ENCODE measurements at regions not wholly inside any gene's neighbourhood (a gene's known extent, or its start where the extent isn't known, plus 50 kb on each side); places are given as distances from the start of the nearest gene placed in this dataset.

GRCh38 chr3:152011812-152012735 lies 138.6 kb downstream of the SUCNR1 start:
- no peak for DNase-seq (ENCODE audit: low spot score)
- H3K4me3 ChIP-seq (ENCODE audit: low read depth in 1 of 3, low read length in 3 of 3): no peak overlapping the region
- no peaks in the 10 kb centered on the region for H3K36me3 ChIP-seq (ENCODE audit: control insufficient read depth in 4 of 4, insufficient read depth in 3 of 4, low read depth in 1 of 4, low read length in 3 of 4)
- H3K27ac ChIP-seq (ENCODE audit: low read depth in 1 of 2, low read length in 2 of 2): no peak overlapping the region
- H3K4me1 ChIP-seq (ENCODE audit: control insufficient read depth in 4 of 4, insufficient read depth in 4 of 4, low read length in 3 of 4): no peaks in the 10 kb centered on the region
- 73% methylated on average over 4 of the region's 4 CpGs for WGBS
- no peaks in the 10 kb centered on the region for H3K27me3 ChIP-seq (ENCODE audit: control insufficient read depth in 4 of 4, insufficient read depth in 4 of 4, low read length in 3 of 4)
- H3K9ac ChIP-seq (ENCODE audit: low read depth in 1 of 2, low read length in 2 of 2): no peak overlapping the region
- TF ChIP-seq FOXA1 (IDR thresholded peaks at IDR 0.05) (no peak), ZBTB33 (IDR thresholded peaks at IDR 0.05) (no peak), ATF3 (IDR thresholded peaks at IDR 0.05) (no peak), HNF4A (conservative IDR thresholded peaks at IDR 0.05) (no peak), YY1 (IDR thresholded peaks at IDR 0.05) (no peak), REST (IDR thresholded peaks at IDR 0.05) (no peak), MAX (IDR thresholded peaks at IDR 0.05) (no peak)
- H3K9me3 ChIP-seq (ENCODE audit: control insufficient read depth in 4 of 4, low read length in 3 of 4): no peaks in the 10 kb centered on the region

GRCh38 chr3:152019508-152019907 lies 146.1 kb downstream of the SUCNR1 start:
- no peak for DNase-seq (ENCODE audit: low spot score)
- Histone ChIP-seq H3K27ac (ENCODE audit: low read depth in 1 of 2, low read length in 2 of 2) (no peak overlapping the region), H3K4me1 (ENCODE audit: control insufficient read depth in 4 of 4, insufficient read depth in 4 of 4, low read length in 3 of 4) (no peaks in the 10 kb centered on the region), H3K9ac (ENCODE audit: low read depth in 1 of 2, low read length in 2 of 2) (no peak overlapping the region), H3K36me3 (ENCODE audit: control insufficient read depth in 4 of 4, insufficient read depth in 3 of 4, low read depth in 1 of 4, low read length in 3 of 4) (no peaks in the 10 kb centered on the region), H3K9me3 (ENCODE audit: control insufficient read depth in 4 of 4, low read length in 3 of 4) (no peaks in the 10 kb centered on the region), H3K27me3 (ENCODE audit: control insufficient read depth in 4 of 4, insufficient read depth in 4 of 4, low read length in 3 of 4) (no peaks in the 10 kb centered on the region), H3K4me3 (ENCODE audit: low read depth in 1 of 3, low read length in 3 of 3) (no peak overlapping the region)
- TF ChIP-seq ATF3 (IDR thresholded peaks at IDR 0.05) (no peak), FOXA1 (IDR thresholded peaks at IDR 0.05) (no peak), TAF1 (conservative IDR thresholded peaks at IDR 0.05) (no peak), HNF4G (IDR thresholded peaks at IDR 0.05) (no peak), EGR1 (IDR thresholded peaks at IDR 0.05; ENCODE audit: low read depth in 2 of 2) (no peak), ZBTB33 (IDR thresholded peaks at IDR 0.05) (no peak), JUND (IDR thresholded peaks at IDR 0.05) (no peak), YY1 (IDR thresholded peaks at IDR 0.05) (no peak), RAD21 (IDR thresholded peaks at IDR 0.05) (no peak), CTCF (IDR thresholded peaks at IDR 0.05; ENCODE audit: low read depth, low read length, missing input control) (no peak), HNF4A (conservative IDR thresholded peaks at IDR 0.05) (no peak), NR2F2 (IDR thresholded peaks at IDR 0.05) (no peak), REST (IDR thresholded peaks at IDR 0.05) (no peak), SP1 (IDR thresholded peaks at IDR 0.05) (no peak)
- 57% methylated on average over 2 of the region's 2 CpGs for WGBS
